ENCODE measurements at regions not wholly inside any gene's neighbourhood (a gene's known extent, or its start where the extent isn't known, plus 50 kb on each side); places are given as distances from the start of the nearest gene placed in this dataset.

- H3K4me3 ChIP-seq (ENCODE audit: low read length), result no peak overlapping the region
- no peak for DNase-seq (ENCODE audit: low read depth)
- TF ChIP-seq, protein P1, sequence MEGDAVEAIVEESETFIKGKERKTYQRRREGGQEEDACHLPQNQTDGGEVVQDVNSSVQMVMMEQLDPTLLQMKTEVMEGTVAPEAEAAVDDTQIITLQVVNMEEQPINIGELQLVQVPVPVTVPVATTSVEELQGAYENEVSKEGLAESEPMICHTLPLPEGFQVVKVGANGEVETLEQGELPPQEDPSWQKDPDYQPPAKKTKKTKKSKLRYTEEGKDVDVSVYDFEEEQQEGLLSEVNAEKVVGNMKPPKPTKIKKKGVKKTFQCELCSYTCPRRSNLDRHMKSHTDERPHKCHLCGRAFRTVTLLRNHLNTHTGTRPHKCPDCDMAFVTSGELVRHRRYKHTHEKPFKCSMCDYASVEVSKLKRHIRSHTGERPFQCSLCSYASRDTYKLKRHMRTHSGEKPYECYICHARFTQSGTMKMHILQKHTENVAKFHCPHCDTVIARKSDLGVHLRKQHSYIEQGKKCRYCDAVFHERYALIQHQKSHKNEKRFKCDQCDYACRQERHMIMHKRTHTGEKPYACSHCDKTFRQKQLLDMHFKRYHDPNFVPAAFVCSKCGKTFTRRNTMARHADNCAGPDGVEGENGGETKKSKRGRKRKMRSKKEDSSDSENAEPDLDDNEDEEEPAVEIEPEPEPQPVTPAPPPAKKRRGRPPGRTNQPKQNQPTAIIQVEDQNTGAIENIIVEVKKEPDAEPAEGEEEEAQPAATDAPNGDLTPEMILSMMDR (conservative IDR thresholded peaks at IDR 0.05; ENCODE audit: low read depth, low read length), result peak; percentile 46
Measured at GRCh38 chrX:115988825-115989224, 181.7 kb upstream of the AGTR2 start.

- H3K4me3 ChIP-seq (ENCODE audit: low read length), result no peak overlapping the region
- TF ChIP-seq, protein P1 (conservative IDR thresholded peaks at IDR 0.05; ENCODE audit: low read depth, low read length), result no peak
- DNase-seq (ENCODE audit: low read depth), result no peak
Measured at GRCh38 chrX:115989686-115990085, 180.9 kb upstream of the AGTR2 start.

GRCh38 chrX:116009346-116009745, 161.2 kb upstream of the AGTR2 start:
- DNase-seq (ENCODE audit: low read depth), result no peak
- TF ChIP-seq, protein P1 (conservative IDR thresholded peaks at IDR 0.05; ENCODE audit: low read depth, low read length), result no peak
- H3K4me3 ChIP-seq (ENCODE audit: low read length), result no peak overlapping the region

- no peak overlapping the region for H3K4me3 ChIP-seq (ENCODE audit: low read length)
- TF ChIP-seq, protein P1 (conservative IDR thresholded peaks at IDR 0.05; ENCODE audit: low read depth, low read length), result no peak
- no peak for DNase-seq (ENCODE audit: low read depth)
Measured at GRCh38 chrX:116009861-116010710, 160.5 kb upstream of the AGTR2 start.

DNA sequence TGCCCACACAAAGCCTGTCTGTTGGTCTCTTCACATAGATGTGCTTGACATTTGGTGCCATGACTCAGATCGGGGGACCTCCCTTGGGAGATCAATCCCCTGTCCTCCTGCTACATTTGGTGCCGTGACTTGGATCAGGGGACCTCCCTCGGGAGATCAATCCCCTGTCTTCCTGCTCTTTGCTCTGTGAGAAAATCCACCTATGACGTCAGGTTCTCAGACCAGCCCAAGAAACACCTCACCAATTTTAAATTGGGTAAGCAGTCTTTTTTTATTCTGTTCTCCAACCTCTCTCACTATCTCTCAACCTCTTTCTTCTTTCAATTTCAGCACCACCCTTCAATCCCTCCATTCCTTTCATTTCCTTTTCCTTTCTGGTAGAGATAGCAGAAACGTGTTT, 159.6 kb upstream of the AGTR2 start:
- DNase-seq (ENCODE audit: low read depth), result no peak
- TF ChIP-seq, protein P1 (conservative IDR thresholded peaks at IDR 0.05; ENCODE audit: low read depth, low read length), result no peak
- H3K4me3 ChIP-seq (ENCODE audit: low read length), result no peak overlapping the region

DNA sequence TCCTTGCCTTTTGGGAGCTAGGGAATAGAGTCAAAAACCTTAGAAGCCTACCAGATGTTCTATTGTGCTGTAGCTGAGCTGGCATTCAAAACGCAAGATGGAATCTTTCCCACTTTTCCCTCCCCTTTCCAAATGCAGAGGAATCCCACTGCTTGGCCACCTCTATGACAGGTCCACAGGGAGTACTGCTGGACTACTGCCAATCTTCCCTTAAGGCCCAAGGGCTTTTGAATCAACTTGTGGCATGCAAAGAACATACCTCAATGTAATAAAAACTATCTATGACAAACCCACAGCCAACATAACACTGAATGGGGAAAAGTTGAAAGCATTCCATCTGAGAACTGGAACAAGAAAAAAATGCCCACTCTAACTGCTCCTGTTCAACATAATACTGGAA, 139.2 kb upstream of the AGTR2 start:
- no peak for DNase-seq (ENCODE audit: low read depth)
- TF ChIP-seq, protein P1 (conservative IDR thresholded peaks at IDR 0.05; ENCODE audit: low read depth, low read length), result no peak
- no peak overlapping the region for H3K4me3 ChIP-seq (ENCODE audit: low read length)

Measured in retinal pigment epithelial cell (primary cell).